A673 (cell line): ENCODE measurements at regions not wholly inside any gene's neighbourhood (a gene's known extent, or its start where the extent isn't known, plus 50 kb on each side); places are given as distances from the start of the nearest gene placed in this dataset.

Experiments
- BruUV-seq: library from RNA; stranded (reverse); fragments of 400-500 nt; replicated peaks from 2 replicates; lab custom pipeline; 2021; lab: Mats Ljungman, UMichigan
- CTCF ChIA-PET: fragments of 300-600 bp; sonication (Branson Sonifier 250); formaldehyde crosslinking; loops from one replicate; lab custom pipeline; 2022; ENCODE audit warnings: antibody characterized with exemption; lab: Charles Lee
- POLR2A ChIA-PET: fragments of 300-600 bp; sonication (Branson Sonifier 250); formaldehyde crosslinking; loops from one replicate; lab custom pipeline; 2022; ENCODE audit warnings: antibody characterized with exemption; ENCODE audit not compliant: low non-redundant PET; lab: Charles Lee
- DNase-seq: peaks from one replicate; pipeline ENCODE4 v3.0.0-alpha.2; 2015; ENCODE audit warnings: low spot score
- H3K27ac ChIP-seq: fragments of 200-600 bp; sonication (generic); 2 replicates; pipeline ENCODE4 v1.5.1; 2016; ENCODE audit warnings: mixed run types, low read depth, mild to moderate bottlenecking, mixed read lengths, antibody characterized with exemption, low read length; ENCODE audit not compliant: poor library complexity, severe bottlenecking
- H3K27me3 ChIP-seq: fragments of 200-600 bp; sonication (generic); replicated peaks from 2 replicates; pipeline ENCODE4 v1.6.1; 2017; ENCODE audit warnings: mixed run types, low read depth, mild to moderate bottlenecking, mixed read lengths, antibody characterized with exemption, low read length; ENCODE audit not compliant: insufficient read depth, poor library complexity
- H3K36me3 ChIP-seq: fragments of 200-600 bp; sonication (generic); 2 replicates; pipeline ENCODE4 v1.6.1; 2016; ENCODE audit warnings: mixed run types, mild to moderate bottlenecking, mixed read lengths, antibody characterized with exemption, low read length; ENCODE audit not compliant: insufficient read depth, poor library complexity, severe bottlenecking
- H3K4me1 ChIP-seq: fragments of 200-600 bp; sonication (generic); 2 replicates; pipeline ENCODE4 v1.6.1; 2017; ENCODE audit warnings: mixed run types, mild to moderate bottlenecking, mixed read lengths, antibody characterized with exemption, low read length; ENCODE audit not compliant: insufficient read depth, poor library complexity, severe bottlenecking
- H3K4me3 ChIP-seq: fragments of 200-600 bp; sonication (generic); 2 replicates; pipeline ENCODE4 v1.5.1; 2016; ENCODE audit warnings: low read depth, mixed run types, mild to moderate bottlenecking, mixed read lengths, low read length; ENCODE audit not compliant: poor library complexity, severe bottlenecking
- H3K9me3 ChIP-seq: fragments of 200-600 bp; sonication (generic); 2 replicates; pipeline ENCODE4 v1.6.1; 2016; ENCODE audit warnings: mixed run types, low read depth, mild to moderate bottlenecking, mixed read lengths, antibody characterized with exemption, low read length; ENCODE audit not compliant: poor library complexity, severe bottlenecking
- EZH2 ChIP-seq: fragments of 200-600 bp; sonication (generic); IDR thresholded peaks from 2 replicates; pipeline ENCODE4 v1.6.1; 2017; ENCODE audit warnings: borderline replicate concordance, low read depth, mild to moderate bottlenecking, mixed read lengths, antibody characterized with exemption, low read length; ENCODE audit not compliant: poor library complexity, severe bottlenecking
- intact Hi-C: fragments of 100-400 bp; cut with micrococcal nuclease; formaldehyde crosslinking; loops from one replicate; pipeline ENCODE4 v1.10.0; 2022; ENCODE audit not compliant: unreplicated experiment
- TF ChIP-seq, protein P1 (sequence below): fragments of 300-800, 200-600 bp; sonication (generic); conservative IDR thresholded peaks from 2 replicates; pipeline ENCODE4 v1.5.1; 2017; ENCODE audit warnings: low read depth, mild to moderate bottlenecking, antibody characterized with exemption, low read length, moderate library complexity, mixed read lengths

DNA sequence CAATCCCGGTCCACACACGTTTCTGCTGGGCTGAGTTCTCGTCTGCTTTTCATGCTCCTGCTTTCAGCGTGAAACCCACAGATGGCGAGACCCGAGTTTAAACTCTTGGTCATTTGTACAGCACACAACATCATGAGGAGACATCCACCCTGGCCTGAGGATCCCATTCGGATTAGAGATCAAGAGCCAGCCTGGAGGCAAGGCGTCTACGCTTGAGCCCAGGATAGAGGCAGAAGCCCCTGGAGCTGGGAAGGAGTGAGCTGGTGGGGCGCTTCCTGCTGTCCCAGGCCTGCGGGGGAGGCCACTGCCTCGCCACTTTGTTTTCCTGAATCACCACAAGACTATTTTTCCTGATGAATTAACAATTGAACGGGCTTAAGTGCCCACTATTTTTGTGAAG, 281.9 kb upstream of the IRX4 start:
- Histone ChIP-seq H3K9me3 (no peaks in the 10 kb centered on the region), H3K4me1 (no peaks in the 10 kb centered on the region), H3K36me3 (no peaks in the 10 kb centered on the region), H3K4me3 (no peak overlapping the region), H3K27me3 (peaks cover 14% of the 10 kb centered on the region), H3K27ac (no peak overlapping the region)
- no peak for DNase-seq
- no TSS peak for BruUV-seq
- ChIA-PET CTCF (no interaction called here), POLR2A (no interaction called here)
- intact Hi-C loops: no loop called here
- TF ChIP-seq EZH2: no peak
- TF ChIP-seq, protein P1, sequence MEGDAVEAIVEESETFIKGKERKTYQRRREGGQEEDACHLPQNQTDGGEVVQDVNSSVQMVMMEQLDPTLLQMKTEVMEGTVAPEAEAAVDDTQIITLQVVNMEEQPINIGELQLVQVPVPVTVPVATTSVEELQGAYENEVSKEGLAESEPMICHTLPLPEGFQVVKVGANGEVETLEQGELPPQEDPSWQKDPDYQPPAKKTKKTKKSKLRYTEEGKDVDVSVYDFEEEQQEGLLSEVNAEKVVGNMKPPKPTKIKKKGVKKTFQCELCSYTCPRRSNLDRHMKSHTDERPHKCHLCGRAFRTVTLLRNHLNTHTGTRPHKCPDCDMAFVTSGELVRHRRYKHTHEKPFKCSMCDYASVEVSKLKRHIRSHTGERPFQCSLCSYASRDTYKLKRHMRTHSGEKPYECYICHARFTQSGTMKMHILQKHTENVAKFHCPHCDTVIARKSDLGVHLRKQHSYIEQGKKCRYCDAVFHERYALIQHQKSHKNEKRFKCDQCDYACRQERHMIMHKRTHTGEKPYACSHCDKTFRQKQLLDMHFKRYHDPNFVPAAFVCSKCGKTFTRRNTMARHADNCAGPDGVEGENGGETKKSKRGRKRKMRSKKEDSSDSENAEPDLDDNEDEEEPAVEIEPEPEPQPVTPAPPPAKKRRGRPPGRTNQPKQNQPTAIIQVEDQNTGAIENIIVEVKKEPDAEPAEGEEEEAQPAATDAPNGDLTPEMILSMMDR: no peak

DNA sequence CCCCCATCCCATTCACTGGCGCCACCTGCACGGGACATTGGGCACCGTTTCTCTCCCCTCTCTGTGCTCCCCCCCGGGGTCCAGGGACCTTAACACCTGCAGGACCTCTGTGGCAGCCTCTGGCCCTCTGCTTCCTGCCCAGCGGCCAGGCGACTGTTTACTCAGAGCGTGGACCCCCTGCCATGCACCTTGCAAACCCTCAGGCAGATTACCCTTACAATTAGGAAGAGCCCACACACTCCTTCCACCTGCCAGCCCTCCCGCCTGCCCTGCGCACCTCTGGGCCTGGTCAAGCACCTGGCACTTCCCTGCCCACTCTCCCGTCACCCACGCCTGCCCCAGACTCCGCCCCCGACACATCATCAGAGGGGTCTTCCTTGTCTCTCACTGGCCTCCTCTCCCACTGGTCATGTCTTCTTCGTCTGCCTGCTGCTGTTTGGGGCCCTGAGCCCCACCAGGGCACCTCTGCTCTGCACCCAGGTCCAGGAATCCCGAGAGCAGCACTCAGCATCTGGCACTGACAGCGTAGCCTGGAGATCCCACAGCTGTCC, 281.3 kb upstream of the IRX4 start:
- ChIA-PET POLR2A (no interaction called here), CTCF (no interaction called here)
- no peak for DNase-seq
- Histone ChIP-seq H3K4me3 (no peak overlapping the region), H3K27me3 (peaks cover 8% of the 10 kb centered on the region), H3K9me3 (no peaks in the 10 kb centered on the region), H3K36me3 (no peaks in the 10 kb centered on the region), H3K4me1 (no peaks in the 10 kb centered on the region), H3K27ac (no peak overlapping the region)
- no peak for TF ChIP-seq EZH2
- TF ChIP-seq, protein P1: no peak
- intact Hi-C loops: no loop called here
- BruUV-seq: no TSS peak

- Histone ChIP-seq H3K27ac (no peak overlapping the region), H3K4me1 (no peaks in the 10 kb centered on the region), H3K36me3 (no peaks in the 10 kb centered on the region), H3K27me3 (peaks cover 6% of the 10 kb centered on the region), H3K4me3 (no peak overlapping the region), H3K9me3 (no peaks in the 10 kb centered on the region)
- no TSS peak for BruUV-seq
- CTCF ChIA-PET: no interaction called here
- no peak for DNase-seq
- intact Hi-C loops: no loop called here
- POLR2A ChIA-PET: no interaction called here
- no peak for TF ChIP-seq EZH2
- TF ChIP-seq, protein P1: no peak
Measured at GRCh38 chr5:2163060-2163856, 280.5 kb upstream of the IRX4 start.
